ENCODE measurements at regions not wholly inside any gene's neighbourhood (a gene's known extent, or its start where the extent isn't known, plus 50 kb on each side); places are given as distances from the start of the nearest gene placed in this dataset.

- TF ChIP-seq ARID1B (IDR thresholded peaks at IDR 0.05) (peak; percentile 60), SMARCE1 (IDR thresholded peaks at IDR 0.05) (peak; percentile 66), TRIM25 (IDR thresholded peaks at IDR 0.05; ENCODE audit: borderline replicate concordance) (no peak)
Observed at GRCh38 chr5:121273833-121274433, 577.7 kb upstream of the FTMT start (continued).

GRCh38 chr5:121279801-121280200 is 571.9 kb upstream of the FTMT start:
- FAIRE-seq = peak; percentile 15

More at GRCh38 chr5:121279801-121280200, 571.9 kb upstream of the FTMT start:
- ChIA-PET POLR2A (no interaction called here), CTCF (ENCODE audit: low intra/inter-chr PET ratio) (no interaction called here)
- Histone ChIP-seq H3K27me3 (ENCODE audit: control insufficient read depth in 2 of 2, insufficient read depth in 2 of 2, low read length in 2 of 2) (no peaks in the 10 kb centered on the region), H3K27ac (ENCODE audit: extremely low read depth, low read depth, low read length) (peak overlapping the region; percentile 36; the same call in 1 of the 3 replicates), H3K36me3 (ENCODE audit: control insufficient read depth, insufficient read depth, low read length) (no peaks in the 10 kb centered on the region), H3K9me3 (replicated peaks; ENCODE audit: control insufficient read depth, insufficient read depth, low read depth, low read length) (0 out of 2 replicates have a peak, but pooled peaks cover 1% of the 10 kb centered on the region), H3K4me1 (replicated peaks in 1 of 2; ENCODE audit: control insufficient read depth in 2 of 2, insufficient read depth in 2 of 2, low read length in 2 of 2) (no peaks in the 10 kb centered on the region), H3K79me2 (ENCODE audit: control insufficient read depth, insufficient read depth, low read length) (no peaks in the 10 kb centered on the region), H3K4me3 (no peak overlapping the region), H3K9me1 (ENCODE audit: control insufficient read depth, insufficient read depth, low read length) (no peaks in the 10 kb centered on the region), H3K4me2 (ENCODE audit: insufficient read depth, low read length) (no peak overlapping the region), H2AFZ (ENCODE audit: low read depth, low read length) (0 out of 2 replicates have a peak overlapping the region, but pooled peaks have one; percentile 32), H4K20me1 (replicated peaks; ENCODE audit: control insufficient read depth, insufficient read depth, low read length) (no peaks in the 10 kb centered on the region), H3K9ac (ENCODE audit: insufficient read depth in 1 of 2, low read depth in 2 of 2, low read length in 2 of 2) (no peak overlapping the region)
- intact Hi-C loops (cut with micrococcal nuclease) = no loop called here
- no TSS peak for BruUV-seq (replicated peaks)
- ATAC-seq = peak; percentile 44; the same call in 1 of the 3 replicates
- 3% methylated on average over 4 of the region's 4 CpGs for WGBS (ENCODE audit: insufficient coverage, low coverage, missing lambda C conversion rate)
- in situ Hi-C loops (cut with MboI) = no loop called here
- DNase-seq (ENCODE audit: extremely low read depth in 1 of 4, low spot score in 3 of 4) = peak in 1 of 4 experiments; percentile 6
- no peak for TF ChIP-seq ZBTB34 (CRISPR knock-in tag; IDR thresholded peaks at IDR 0.05)
- peak; percentile 48 for TF ChIP-seq CBFA2T3 (IDR thresholded peaks at IDR 0.05)
- peak; percentile 12; the same call in 1 of the 2 replicates for TF ChIP-seq TEAD4 (IDR thresholded peaks at IDR 0.05; ENCODE audit: low read length)
- TF ChIP-seq TEAD4 (CRISPR knock-in tag; IDR thresholded peaks at IDR 0.05; ENCODE audit: borderline replicate concordance) = no peak
- no peak for TF ChIP-seq TOE1 (IDR thresholded peaks at IDR 0.05; ENCODE audit: borderline replicate concordance)
- no peak for TF ChIP-seq TOE1 (CRISPR knock-in tag; IDR thresholded peaks at IDR 0.05; ENCODE audit: borderline replicate concordance, low read depth)
- 0 out of 2 replicates have a peak, but pooled peaks have one; percentile 22 for TF ChIP-seq CBFA2T2 (conservative IDR thresholded peaks at IDR 0.05)
- peak; percentile 31; the same call in 1 of the 2 replicates for TF ChIP-seq TAL1 (IDR thresholded peaks at IDR 0.05)

Measured in K562 (cell line).